GM13976 (cell line): ENCODE measurements at regions not wholly inside any gene's neighbourhood (a gene's known extent, or its start where the extent isn't known, plus 50 kb on each side); places are given as distances from the start of the nearest gene placed in this dataset.

Experiments
- DNase-seq: peaks from one replicate; pipeline ENCODE4 v3.0.0; 2012; ENCODE audit warnings: low spot score
- in situ Hi-C: fragments of 300-500 bp; cut with MboI; formaldehyde crosslinking; loops from one replicate; pipeline ENCODE4 v1.12.0; 2022; ENCODE audit warnings: low sequenced_read_pairs, mixed read lengths, inconsistent platforms; ENCODE audit not compliant: unreplicated experiment
- TF ChIP-seq, protein P1 (sequence below): IDR thresholded peaks from 2 replicates; pipeline ENCODE4 v1.5.1; 2012; ENCODE audit warnings: borderline replicate concordance, mild to moderate bottlenecking; ENCODE audit not compliant: insufficient read depth; ENCODE audit errors: extremely low read depth, missing control alignments, control extremely low read depth

GRCh38 chr6:19153981-19154295 lies 683.2 kb upstream of the ID4 start:
- TF ChIP-seq, protein P1, sequence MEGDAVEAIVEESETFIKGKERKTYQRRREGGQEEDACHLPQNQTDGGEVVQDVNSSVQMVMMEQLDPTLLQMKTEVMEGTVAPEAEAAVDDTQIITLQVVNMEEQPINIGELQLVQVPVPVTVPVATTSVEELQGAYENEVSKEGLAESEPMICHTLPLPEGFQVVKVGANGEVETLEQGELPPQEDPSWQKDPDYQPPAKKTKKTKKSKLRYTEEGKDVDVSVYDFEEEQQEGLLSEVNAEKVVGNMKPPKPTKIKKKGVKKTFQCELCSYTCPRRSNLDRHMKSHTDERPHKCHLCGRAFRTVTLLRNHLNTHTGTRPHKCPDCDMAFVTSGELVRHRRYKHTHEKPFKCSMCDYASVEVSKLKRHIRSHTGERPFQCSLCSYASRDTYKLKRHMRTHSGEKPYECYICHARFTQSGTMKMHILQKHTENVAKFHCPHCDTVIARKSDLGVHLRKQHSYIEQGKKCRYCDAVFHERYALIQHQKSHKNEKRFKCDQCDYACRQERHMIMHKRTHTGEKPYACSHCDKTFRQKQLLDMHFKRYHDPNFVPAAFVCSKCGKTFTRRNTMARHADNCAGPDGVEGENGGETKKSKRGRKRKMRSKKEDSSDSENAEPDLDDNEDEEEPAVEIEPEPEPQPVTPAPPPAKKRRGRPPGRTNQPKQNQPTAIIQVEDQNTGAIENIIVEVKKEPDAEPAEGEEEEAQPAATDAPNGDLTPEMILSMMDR: no peak
- in situ Hi-C loops: no loop called here
- DNase-seq: no peak

GRCh38 chr6:19156443-19156842 lies 680.7 kb upstream of the ID4 start:
- in situ Hi-C loops: no loop called here
- DNase-seq: no peak
- TF ChIP-seq, protein P1: no peak

DNA sequence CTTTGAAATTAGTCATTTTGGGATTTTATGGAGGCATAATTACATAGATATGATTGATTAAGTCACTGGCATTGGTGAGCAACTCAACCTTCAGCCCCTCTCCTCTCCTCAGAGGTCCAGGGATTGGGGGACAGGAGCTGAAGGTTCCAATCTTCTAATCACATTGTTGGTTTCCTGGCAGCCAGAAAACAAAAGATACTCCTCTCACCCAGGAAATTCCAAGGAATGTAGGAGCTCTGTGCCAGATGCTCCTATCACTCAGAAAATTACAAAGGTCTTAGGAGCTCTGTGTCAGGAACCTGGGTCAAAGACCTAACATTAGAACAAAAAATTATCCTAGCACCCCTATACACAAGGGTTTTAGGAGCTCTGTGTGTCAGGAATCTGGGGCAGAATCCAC lies 679.7 kb upstream of the ID4 start:
- no peak for DNase-seq
- TF ChIP-seq, protein P1: no peak
- in situ Hi-C loops: no loop called here

DNA sequence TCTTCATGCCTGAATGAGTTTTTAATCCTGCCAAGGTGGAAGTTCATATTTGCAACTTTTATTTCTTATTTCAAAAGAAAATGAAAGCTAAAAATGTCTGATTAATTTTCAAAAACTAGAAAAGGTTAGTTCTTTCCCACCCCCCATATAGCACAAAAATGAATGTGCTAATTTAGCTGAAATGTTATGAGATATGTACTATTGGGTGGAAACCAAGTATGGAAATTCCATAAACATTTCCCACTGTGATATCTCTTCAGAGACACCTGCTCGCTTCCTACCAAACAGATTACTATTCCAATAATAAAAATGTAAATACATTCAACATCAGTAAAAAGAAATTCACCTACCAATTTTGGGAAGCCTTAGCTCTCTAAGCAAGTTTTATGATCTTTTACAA lies 678.6 kb upstream of the ID4 start:
- TF ChIP-seq, protein P1: no peak
- in situ Hi-C loops: no loop called here
- DNase-seq: no peak

DNA sequence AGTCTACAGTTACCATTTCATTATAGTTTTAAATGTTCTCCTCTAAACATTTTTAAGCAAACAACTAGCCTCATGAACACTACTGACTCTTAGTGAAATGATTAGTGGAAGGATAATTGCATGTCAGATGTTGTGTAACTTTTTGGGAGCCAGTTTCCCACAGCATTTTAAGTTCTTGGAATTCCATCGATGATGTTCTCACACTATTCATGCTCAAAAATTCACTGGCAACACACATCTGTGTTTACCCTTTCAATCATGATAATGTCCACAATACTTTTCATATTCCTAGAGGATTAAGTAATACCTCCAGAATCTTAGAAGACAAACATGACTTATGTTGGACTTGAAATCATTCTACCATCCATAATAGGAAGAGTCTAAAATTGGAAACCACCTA lies 678.1 kb upstream of the ID4 start:
- TF ChIP-seq, protein P1: no peak
- in situ Hi-C loops: no loop called here

DNA sequence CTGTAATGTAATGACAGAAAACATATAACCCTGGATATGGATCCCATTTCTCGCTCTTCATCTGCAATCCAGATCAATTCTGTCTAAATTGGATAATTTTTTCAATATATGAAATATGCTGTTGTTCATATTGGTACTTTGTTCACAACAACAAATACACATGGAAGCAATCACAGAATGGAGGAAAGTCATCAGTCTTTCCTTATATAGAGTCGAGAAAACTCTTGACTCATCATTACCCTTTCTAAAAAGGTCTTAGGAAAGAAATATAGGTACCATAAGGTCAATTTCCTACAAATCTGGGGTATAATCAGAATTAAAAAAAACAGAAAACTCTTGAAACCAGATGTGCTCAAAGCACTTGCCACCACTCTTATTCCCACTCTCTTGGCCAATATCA lies 677.6 kb upstream of the ID4 start:
- TF ChIP-seq, protein P1: no peak
- in situ Hi-C loops: no loop called here
- no peak for DNase-seq

More for the DNA sequence above, 678.1 kb upstream of the ID4 start:
- no peak for DNase-seq
